Central memory CD8-positive, alpha-beta T cell (primary cell): ENCODE measurements at regions not wholly inside any gene's neighbourhood (a gene's known extent, or its start where the extent isn't known, plus 50 kb on each side); places are given as distances from the start of the nearest gene placed in this dataset.
"Not testable (repeated sequence)": the region's sequence is repeated elsewhere in the genome, so short reads cannot be mapped to it uniquely, and the experiment has no call there.

Source experiments
- ATAC-seq: fragments of 150-1000 bp; cut with Tn5 transposase; replicated peaks from 2 replicates; pipeline ENCODE4 v1.10.0; 2022; ENCODE audit warnings: mild to moderate bottlenecking, moderate FRiP score, moderate number of reproducible peaks; ENCODE audit not compliant: poor library complexity, severe bottlenecking; ENCODE audit errors: extremely low read depth
- DNase-seq, 2 donors: peaks; one replicate each; pipeline ENCODE4 v3.0.0; 2021; ENCODE audit warnings: low spot score in 2 of 2
- H3K27ac Mint-ChIP-seq: one replicate; pipeline ENCODE4 v1.8.0; 2022; ENCODE audit warnings: low read depth, mild to moderate bottlenecking, moderate library complexity, mixed read lengths
- H3K27me3 Mint-ChIP-seq: one replicate; pipeline ENCODE4 v1.8.0; 2022; ENCODE audit warnings: mixed read lengths
- H3K36me3 Mint-ChIP-seq: one replicate; pipeline ENCODE4 v1.8.0; 2022; ENCODE audit warnings: mild to moderate bottlenecking, moderate library complexity, mixed read lengths; ENCODE audit not compliant: insufficient read depth
- H3K4me1 Mint-ChIP-seq: one replicate; pipeline ENCODE4 v1.8.0; 2022; ENCODE audit warnings: mixed read lengths
- H3K4me3 Mint-ChIP-seq: one replicate; pipeline ENCODE4 v1.8.0; 2022; ENCODE audit warnings: mild to moderate bottlenecking, moderate library complexity, mixed read lengths
- H3K9me3 Mint-ChIP-seq: one replicate; pipeline ENCODE4 v1.8.0; 2022; ENCODE audit warnings: mixed read lengths

DNA sequence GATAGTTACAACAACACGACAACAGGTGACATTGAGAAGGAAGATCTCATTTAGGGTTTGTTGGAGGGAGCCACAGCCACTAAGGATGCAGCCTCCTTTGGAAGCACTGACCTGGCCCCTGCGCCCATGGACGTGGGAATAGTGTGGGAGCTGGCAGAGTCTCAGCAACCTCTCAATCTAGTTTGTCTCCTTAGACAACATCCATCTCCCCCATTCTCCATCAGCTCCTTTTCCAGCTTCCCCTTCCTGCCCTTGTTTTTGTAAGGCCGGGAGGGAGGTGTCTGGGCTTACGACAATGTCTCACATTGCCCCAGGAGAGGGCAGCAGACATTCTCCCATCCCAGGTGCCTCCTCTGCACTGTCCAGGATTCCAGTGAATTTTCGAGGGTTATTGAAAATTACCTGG is 170.2 kb upstream of the PZP start:
- Mint-ChIP-seq H3K27ac (no peak overlapping the region), H3K9me3 (no peaks in the 10 kb centered on the region), H3K4me3 (no peak overlapping the region), H3K4me1 (no peaks in the 10 kb centered on the region), H3K36me3 (no peaks in the 10 kb centered on the region), H3K27me3 (no peaks in the 10 kb centered on the region)
- no peak for ATAC-seq
- DNase-seq, result no peak

DNA sequence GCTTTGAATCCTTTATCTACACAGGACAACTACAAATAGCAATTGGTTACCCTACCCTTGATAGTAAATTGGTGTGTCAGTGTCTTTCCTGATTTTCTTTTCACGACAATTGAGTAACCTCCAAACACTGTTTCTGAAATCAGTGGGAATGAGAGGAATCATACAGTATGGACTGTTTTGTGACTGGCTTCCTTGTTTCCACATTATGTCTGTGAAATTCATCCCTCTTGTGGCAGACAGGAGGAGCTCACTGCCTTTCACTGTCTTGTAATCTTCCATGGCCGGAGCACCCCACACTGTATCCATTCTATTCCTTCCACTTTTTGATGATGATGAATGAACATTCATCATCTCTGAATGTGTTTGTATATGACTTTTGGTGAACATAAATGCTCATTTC is 164.0 kb upstream of the PZP start:
- Mint-ChIP-seq H3K9me3 (no peaks in the 10 kb centered on the region), H3K27ac (no peak overlapping the region)

DNA sequence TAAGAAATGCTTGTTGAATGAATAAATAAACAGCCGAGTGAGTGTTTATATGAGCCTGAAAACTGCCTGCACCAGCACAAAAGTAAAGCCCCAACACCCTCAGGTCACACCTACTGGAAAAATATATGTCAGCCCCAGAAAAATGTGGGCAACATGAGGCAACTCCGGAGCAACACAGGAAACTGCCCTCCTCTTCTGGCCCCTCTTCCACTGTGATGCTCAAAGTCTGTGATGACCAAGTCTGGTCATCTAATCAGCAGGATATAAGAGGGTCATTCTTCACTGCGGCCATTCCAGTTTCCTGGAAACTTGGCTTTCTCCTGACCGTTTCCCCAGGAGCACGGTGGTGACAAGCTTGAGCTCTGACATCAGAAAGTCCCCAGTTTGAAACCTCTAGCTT is 159.6 kb upstream of the PZP start:
- Mint-ChIP-seq H3K36me3 (peaks cover 2% of the 10 kb centered on the region), H3K4me1 (peaks cover 32% of the 10 kb centered on the region), H3K27me3 (no peaks in the 10 kb centered on the region), H3K4me3 (no peak overlapping the region), H3K9me3 (no peaks in the 10 kb centered on the region), H3K27ac (no peak overlapping the region)
- DNase-seq (no peak), ATAC-seq (no peak)

More for the DNA sequence above, 164.0 kb upstream of the PZP start:
- no peaks in the 10 kb centered on the region for H3K27me3 Mint-ChIP-seq
- H3K4me3 Mint-ChIP-seq, result no peak overlapping the region
- ATAC-seq (no peak), DNase-seq (no peak)
- no peaks in the 10 kb centered on the region for H3K4me1 Mint-ChIP-seq
- H3K36me3 Mint-ChIP-seq, result no peaks in the 10 kb centered on the region

DNA sequence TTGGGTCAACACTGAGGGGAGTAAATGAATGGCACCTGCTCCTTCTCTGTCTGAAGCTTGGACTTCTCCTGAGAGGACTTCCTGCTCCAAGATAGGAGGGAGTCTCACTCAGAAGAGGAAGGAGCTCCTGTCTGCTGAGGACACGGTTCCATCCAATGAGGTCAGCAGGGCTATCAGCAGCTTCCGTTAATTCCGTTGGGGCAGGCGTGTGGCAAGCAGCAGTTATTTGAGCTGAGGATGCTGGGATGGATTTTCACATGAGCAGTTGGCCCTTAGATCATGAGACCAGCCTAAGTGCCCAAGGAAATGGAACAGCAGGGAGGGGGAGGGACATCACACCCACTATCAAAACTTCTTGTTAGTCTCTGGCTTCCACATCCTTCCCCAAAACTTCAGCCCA is 159.0 kb upstream of the PZP start:
- no peaks in the 10 kb centered on the region for H3K27me3 Mint-ChIP-seq
- ATAC-seq, result no peak
- peaks cover 34% of the 10 kb centered on the region for H3K4me1 Mint-ChIP-seq
- DNase-seq, result no peak
- no peaks in the 10 kb centered on the region for H3K9me3 Mint-ChIP-seq
- no peak overlapping the region for H3K27ac Mint-ChIP-seq
- H3K36me3 Mint-ChIP-seq, result peaks cover 2% of the 10 kb centered on the region
- H3K4me3 Mint-ChIP-seq, result no peak overlapping the region

DNA sequence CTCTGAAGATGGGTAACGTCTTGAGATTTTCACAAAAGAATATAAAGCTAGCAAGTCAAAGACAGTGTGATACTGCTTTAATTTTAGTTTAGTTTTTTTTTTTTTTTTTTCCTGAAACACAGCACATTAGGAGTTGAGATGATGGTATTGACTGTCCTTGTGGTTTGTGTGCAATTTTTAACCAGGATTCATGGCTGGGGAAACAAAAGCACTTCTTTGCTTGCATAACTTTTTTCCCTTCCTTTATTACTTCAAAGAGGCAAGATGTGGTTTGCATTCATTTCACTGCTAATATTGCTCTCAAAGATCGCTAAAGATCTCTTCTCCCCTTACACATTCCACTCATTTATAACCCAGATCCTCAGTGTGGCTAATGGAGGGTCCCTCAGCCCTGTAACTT is 157.1 kb upstream of the PZP start:
- Mint-ChIP-seq H3K27me3 (no peaks in the 10 kb centered on the region), H3K4me3 (peak overlapping the region; percentile 72), H3K27ac (peak overlapping the region; percentile 84), H3K36me3 (peaks cover 2% of the 10 kb centered on the region), H3K4me1 (peaks cover 42% of the 10 kb centered on the region), H3K9me3 (no peaks in the 10 kb centered on the region)
- ATAC-seq (no peak), DNase-seq (no peak)

DNA sequence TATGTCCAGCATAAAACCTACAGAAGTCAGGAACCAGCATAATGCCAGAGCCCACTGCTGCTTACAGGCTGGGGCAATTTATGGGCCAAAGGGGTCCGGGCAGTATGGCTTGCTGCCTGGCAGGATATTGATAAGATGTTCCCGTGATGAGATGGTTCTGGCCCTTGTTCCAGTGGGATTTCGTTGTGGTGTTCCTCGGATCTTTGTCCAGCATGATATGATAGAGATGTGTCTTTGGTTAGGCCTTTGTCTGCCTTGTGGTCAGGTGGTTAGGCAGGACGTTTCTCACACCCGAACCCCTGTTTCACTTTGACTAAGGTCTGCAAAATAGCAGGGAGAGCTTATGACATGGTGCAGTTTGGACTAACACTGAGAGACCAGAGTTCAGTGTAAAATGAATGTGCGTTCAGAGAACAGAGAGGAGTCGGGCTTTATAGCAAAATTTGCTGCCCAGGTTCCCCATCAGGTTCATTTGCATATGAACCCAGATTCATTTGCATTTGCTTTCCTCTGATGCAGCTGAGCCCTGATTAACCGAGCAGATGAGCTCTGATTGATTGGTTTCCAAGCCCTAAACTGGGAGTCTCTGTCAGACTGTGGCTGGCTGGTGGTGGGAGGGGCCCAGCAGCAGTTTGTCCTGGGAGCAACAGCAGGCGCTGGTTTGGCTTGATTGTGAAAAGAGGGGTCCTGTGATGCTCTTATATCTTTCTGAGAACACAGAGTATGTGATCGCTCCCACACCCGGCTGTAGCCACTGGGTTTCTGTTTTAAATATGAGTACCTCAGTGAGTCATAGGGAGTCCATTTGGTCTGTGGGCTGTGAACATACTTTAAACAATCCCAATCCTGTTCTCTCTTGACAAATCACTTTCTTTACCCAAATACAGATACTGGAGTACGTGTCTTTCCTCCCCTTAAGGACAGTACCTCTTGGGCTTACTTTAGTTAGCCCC is 156.3 kb upstream of the PZP start:
- Mint-ChIP-seq H3K9me3 (no peaks in the 10 kb centered on the region), H3K4me1 (peaks cover 42% of the 10 kb centered on the region), H3K4me3 (peak overlapping the region; percentile 72), H3K27ac (peak overlapping the region; percentile 84), H3K36me3 (peaks cover 2% of the 10 kb centered on the region), H3K27me3 (no peaks in the 10 kb centered on the region)
- DNase-seq, result no peak
- peak; percentile 78 for ATAC-seq

DNA sequence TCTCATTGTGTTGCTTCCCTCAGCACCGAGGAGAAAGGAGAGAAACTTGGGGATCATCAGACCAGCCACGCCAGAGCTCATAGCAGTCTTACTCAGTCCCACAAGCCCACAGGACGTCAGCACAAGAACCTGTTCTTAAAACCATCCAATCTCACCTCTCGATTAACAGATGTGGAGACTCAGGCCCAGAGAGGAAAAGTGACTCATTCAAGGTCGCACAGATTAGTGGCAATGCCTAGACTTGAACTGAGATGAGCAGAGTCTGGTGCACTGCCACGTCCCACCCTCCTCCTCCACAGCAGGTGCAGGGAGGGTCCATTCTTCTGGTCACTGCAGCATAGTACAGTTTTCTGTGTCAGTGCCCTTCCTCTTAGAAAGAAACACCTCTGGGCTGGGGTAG is 154.9 kb upstream of the PZP start:
- Mint-ChIP-seq H3K27ac (peak overlapping the region; percentile 29), H3K36me3 (peaks cover 2% of the 10 kb centered on the region), H3K9me3 (no peaks in the 10 kb centered on the region), H3K4me1 (peaks cover 42% of the 10 kb centered on the region), H3K4me3 (peak overlapping the region; percentile 29), H3K27me3 (no peaks in the 10 kb centered on the region)
- DNase-seq, result no peak
- no peak for ATAC-seq

DNA sequence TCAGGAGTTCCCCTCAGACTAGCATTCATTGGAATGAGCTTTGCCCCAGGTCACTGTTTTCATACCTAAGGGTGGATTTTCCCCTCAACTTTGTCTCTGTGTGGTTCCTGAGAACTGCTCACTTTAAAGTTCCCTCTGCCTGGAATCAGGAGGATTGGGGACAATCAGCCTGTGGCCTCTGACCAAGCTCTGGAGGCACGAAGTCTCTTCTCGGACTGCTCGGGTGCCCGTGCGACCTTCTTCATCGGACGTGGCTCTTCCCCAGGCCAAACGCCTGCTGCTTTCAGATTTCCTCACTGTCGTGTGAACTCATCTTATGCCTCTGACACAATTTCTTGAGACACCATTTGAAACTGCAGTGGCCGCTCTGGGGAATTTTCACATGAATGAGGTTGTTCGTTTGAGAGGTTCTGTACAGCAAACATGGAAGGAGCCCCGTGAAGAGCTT is 153.7 kb upstream of the PZP start:
- Mint-ChIP-seq H3K4me3 (peak overlapping the region; percentile 41), H3K36me3 (peaks cover 2% of the 10 kb centered on the region), H3K9me3 (no peaks in the 10 kb centered on the region), H3K27me3 (no peaks in the 10 kb centered on the region), H3K4me1 (peaks cover 42% of the 10 kb centered on the region), H3K27ac (no peak overlapping the region)
- no peak for DNase-seq
- no peak for ATAC-seq

DNA sequence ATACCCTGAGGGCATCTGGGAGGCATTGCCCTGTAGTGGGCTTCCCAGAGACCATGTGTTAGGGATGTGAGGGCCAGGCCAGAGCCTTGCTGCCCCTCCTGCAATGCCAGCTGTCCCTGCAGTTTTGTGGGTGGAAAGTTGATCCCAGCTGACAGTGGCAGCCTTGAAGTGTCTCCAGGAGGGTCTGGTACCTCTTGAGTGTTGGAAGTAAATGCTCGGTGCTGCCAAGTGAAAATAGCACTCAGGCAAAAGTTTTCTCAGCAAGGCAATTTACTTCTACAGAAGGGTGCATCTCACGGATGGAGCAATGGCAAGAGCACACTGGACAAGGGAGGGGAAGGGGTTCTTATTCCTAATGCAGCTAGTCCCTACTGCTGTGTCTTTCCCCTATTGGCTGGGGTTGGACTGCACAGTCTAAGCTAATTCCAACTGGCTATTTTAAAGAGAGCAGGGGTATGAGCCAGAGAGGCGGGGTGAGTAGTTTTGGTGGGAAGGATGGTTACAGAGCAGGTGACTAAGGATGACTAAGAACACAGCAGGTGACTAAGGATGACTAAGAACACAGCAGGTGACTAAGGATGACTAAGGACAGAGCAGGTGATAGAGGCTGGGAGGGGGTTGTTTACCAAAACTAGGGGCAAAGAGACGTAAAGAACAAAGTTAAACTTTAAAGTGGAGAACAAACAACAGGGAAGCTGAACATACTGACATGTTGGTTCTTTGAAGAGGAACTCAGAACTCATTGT is 146.0 kb upstream of the PZP start:
- H3K27me3 Mint-ChIP-seq, ATAC-seq, H3K27ac Mint-ChIP-seq, H3K4me3 Mint-ChIP-seq, H3K4me1 Mint-ChIP-seq, H3K9me3 Mint-ChIP-seq, DNase-seq, H3K36me3 Mint-ChIP-seq: not testable (repeated sequence)

DNA sequence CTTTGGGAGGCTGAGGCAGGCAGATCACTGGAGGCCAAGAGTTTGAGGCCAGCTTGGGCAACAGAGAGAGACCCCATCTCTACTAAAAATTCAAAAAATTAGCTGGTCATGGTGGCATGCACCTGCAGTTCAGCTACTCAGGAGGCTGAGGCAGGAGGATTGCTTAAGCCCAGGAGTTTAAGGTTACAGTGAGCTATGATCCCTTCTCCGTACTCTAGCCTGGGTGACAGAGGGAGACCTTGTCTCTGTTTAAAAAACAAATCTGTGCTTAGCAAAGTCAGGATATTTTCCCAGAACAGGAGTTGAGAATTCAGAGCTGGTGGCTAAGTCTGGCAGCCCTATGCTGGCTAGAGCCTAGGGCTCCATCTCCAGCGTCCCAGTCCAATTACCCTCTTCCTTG is 142.9 kb upstream of the PZP start:
- no peaks in the 10 kb centered on the region for H3K27me3 Mint-ChIP-seq
- H3K9me3 Mint-ChIP-seq, result peaks cover 5% of the 10 kb centered on the region
- H3K27ac Mint-ChIP-seq, result no peak overlapping the region
- H3K4me3 Mint-ChIP-seq, result no peak overlapping the region
- DNase-seq (no peak), ATAC-seq (no peak)
- H3K4me1 Mint-ChIP-seq, result peaks cover 12% of the 10 kb centered on the region
- H3K36me3 Mint-ChIP-seq, result no peaks in the 10 kb centered on the region

DNA sequence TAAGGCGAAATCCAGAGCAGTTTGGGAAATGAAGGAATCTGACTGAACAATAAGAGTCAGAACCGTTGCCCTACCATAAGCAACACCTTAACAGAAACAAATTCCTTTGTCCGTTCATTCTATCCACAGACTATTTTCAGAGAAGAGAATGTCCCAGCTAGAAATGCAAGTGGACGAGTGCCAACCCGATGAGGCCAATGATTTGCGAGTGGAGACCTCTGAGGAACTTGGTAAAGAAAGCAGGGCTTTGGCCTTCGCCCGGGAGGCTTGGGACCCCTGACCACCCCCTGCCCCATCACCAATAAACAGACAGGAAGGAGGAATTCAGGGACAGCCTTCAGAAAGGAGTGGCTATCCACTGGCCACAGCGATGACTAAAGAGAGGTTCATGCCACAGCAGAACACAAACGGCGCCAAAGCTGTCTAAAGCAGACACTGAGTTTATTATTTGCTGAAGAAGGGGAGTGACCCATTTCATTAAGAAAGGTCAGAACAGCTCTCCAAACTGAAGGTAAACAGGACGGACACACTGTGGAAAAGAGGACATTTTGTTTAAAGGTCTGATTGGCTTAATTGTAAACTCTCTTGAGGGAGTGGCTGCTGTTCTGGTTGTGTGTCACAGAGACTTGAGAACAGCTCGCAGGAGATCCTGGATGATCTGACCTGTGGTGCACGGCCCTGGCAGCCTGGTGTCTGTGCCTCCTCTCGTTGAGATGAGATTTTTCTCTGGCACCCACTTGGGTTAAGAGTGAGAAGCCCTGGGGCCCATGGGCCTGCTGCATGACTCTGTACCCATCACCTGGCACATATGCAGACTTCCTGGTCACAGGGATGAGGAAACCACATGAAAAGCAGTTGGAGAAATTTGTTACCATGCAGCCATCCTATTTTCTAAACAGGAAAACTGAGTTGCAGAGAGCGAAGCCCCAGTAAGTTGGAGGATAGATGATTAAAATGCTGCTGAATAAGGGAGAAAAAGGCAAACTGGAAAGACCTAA is 142.0 kb upstream of the PZP start:
- Mint-ChIP-seq H3K27me3 (no peaks in the 10 kb centered on the region), H3K27ac (no peak overlapping the region), H3K4me3 (no peak overlapping the region), H3K9me3 (peaks cover 5% of the 10 kb centered on the region), H3K4me1 (peaks cover 18% of the 10 kb centered on the region), H3K36me3 (no peaks in the 10 kb centered on the region)
- DNase-seq (no peak), ATAC-seq (no peak)

DNA sequence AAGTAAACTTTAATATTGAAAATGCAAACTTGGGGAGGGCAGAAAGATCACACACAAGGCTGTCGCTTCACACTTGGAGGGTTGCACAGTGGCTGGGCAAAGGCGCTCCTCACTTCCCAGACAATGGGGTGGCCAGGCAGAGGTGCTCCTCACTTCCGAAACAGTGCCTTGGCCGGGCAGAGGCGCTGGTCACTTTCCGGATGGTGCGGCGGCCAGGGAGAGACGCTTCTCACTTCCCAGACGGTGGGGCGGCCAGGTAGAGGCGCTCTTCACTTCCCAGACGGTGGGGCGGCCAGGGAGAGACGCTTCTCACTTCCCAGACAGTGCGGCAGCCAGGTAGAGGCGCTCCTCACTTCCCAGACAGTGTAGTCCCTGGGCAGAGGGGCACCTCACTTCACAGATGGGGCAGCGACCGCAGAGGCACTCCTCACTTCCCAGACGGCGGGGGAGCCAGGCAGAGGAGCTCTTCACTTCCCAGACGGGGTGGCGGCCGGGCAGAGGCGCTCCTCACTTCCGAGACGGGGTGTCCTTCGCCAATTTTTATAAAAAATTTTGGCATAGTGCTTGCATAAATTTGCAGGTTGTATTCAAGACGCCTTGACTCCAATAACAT is 140.8 kb upstream of the PZP start:
- no peaks in the 10 kb centered on the region for H3K27me3 Mint-ChIP-seq
- ATAC-seq, result no peak
- H3K4me3 Mint-ChIP-seq, result no peak overlapping the region
- peaks cover 29% of the 10 kb centered on the region for H3K4me1 Mint-ChIP-seq
- H3K9me3 Mint-ChIP-seq, result peaks cover under 1% of the 10 kb centered on the region
- H3K36me3 Mint-ChIP-seq, result no peaks in the 10 kb centered on the region
- H3K27ac Mint-ChIP-seq, result no peak overlapping the region
- DNase-seq, result no peak
